ENCODE measurements at regions not wholly inside any gene's neighbourhood (a gene's known extent, or its start where the extent isn't known, plus 50 kb on each side); places are given as distances from the start of the nearest gene placed in this dataset.

DNA sequence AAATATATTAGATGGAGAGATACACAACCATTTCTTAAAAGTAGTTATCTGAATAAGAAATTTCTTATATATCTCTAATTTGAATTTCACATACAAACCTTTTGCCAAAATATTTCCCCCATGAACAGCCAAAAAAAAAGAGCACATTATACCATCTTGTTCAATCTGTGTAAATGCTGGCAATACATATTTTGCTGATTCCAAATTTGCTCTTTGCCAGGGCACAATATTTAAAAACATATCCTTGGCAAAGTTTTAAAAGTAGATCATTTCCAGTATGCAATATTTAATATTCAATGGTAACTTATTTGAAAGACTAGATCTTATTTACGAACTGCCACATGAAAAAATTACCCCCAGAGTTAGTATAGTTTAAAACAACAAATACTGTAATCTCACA, 204.2 kb downstream of the CBLN2 start:
- no peak overlapping the region for H3K4me2 ChIP-seq (ENCODE audit: control insufficient read depth, extremely low read depth, insufficient read depth, low read depth, low read length)
- TF ChIP-seq CTCF (optimal IDR thresholded peaks at IDR 0.05 in 1 of 3, IDR thresholded peaks at IDR 0.05 in 1 of 3, conservative IDR thresholded peaks at IDR 0.05 in 1 of 3; ENCODE audit: extremely low read depth in 1 of 3, insufficient read depth in 2 of 3, low read length in 3 of 3) (no peak), EZH2 (IDR thresholded peaks at IDR 0.05; ENCODE audit: low read length) (no peak)
- H3K79me2 ChIP-seq (ENCODE audit: control insufficient read depth, insufficient read depth, low read length), result no peaks in the 10 kb centered on the region

GRCh38 chr18:72336786-72337185, 207.4 kb downstream of the CBLN2 start:
- no peaks in the 10 kb centered on the region for H3K79me2 ChIP-seq (ENCODE audit: control insufficient read depth, insufficient read depth, low read length)
- H3K4me3 ChIP-seq (ENCODE audit: control insufficient read depth in 2 of 3, extremely low read depth in 1 of 3, insufficient read depth in 2 of 3, low read depth in 1 of 3, low read length in 3 of 3), result no peak overlapping the region
- H2AFZ ChIP-seq (ENCODE audit: control insufficient read depth, low read length), result no peak overlapping the region
- no peak overlapping the region for H3K4me2 ChIP-seq (ENCODE audit: control insufficient read depth, extremely low read depth, insufficient read depth, low read depth, low read length)
- no peaks in the 10 kb centered on the region for H3K27me3 ChIP-seq (ENCODE audit: control insufficient read depth, extremely low read depth, insufficient read depth, low read length)
- DNase-seq (ENCODE audit: low read depth, low spot score) (no peak), FAIRE-seq (no peak)
- H3K4me1 ChIP-seq (ENCODE audit: control insufficient read depth, extremely low read depth, insufficient read depth, low read length), result no peaks in the 10 kb centered on the region
- dilution Hi-C loops (cut with MboI; ENCODE audit: extremely low pct_ligation_motif_present, low sequenced_read_pairs), result no loop called here
- H3K9me1 ChIP-seq (ENCODE audit: control insufficient read depth, extremely low read depth, insufficient read depth, low read length), result no peaks in the 10 kb centered on the region
- no peaks in the 10 kb centered on the region for H3K9me3 ChIP-seq (ENCODE audit: control insufficient read depth, low read depth, low read length)
- TF ChIP-seq CTCF (optimal IDR thresholded peaks at IDR 0.05 in 1 of 3, IDR thresholded peaks at IDR 0.05 in 1 of 3, conservative IDR thresholded peaks at IDR 0.05 in 1 of 3; ENCODE audit: extremely low read depth in 1 of 3, insufficient read depth in 2 of 3, low read length in 3 of 3) (no peak), EZH2 (IDR thresholded peaks at IDR 0.05; ENCODE audit: low read length) (no peak)
- H3K36me3 ChIP-seq (ENCODE audit: control insufficient read depth in 2 of 2, extremely low read depth in 1 of 2, insufficient read depth in 2 of 2, low read length in 2 of 2), result no peaks in the 10 kb centered on the region
- H4K20me1 ChIP-seq (ENCODE audit: control insufficient read depth, extremely low read depth, insufficient read depth, low read length), result no peaks in the 10 kb centered on the region
- no peak overlapping the region for H3K27ac ChIP-seq (ENCODE audit: control insufficient read depth, insufficient read depth, low read length)
- no peak overlapping the region for H3K9ac ChIP-seq (ENCODE audit: control insufficient read depth, extremely low read depth, insufficient read depth, low read length)

More for the DNA sequence above, 204.2 kb downstream of the CBLN2 start:
- Histone ChIP-seq H3K36me3 (ENCODE audit: control insufficient read depth in 2 of 2, extremely low read depth in 1 of 2, insufficient read depth in 2 of 2, low read length in 2 of 2) (no peaks in the 10 kb centered on the region), H3K9ac (ENCODE audit: control insufficient read depth, extremely low read depth, insufficient read depth, low read length) (no peak overlapping the region), H4K20me1 (ENCODE audit: control insufficient read depth, extremely low read depth, insufficient read depth, low read length) (no peaks in the 10 kb centered on the region), H3K9me3 (ENCODE audit: control insufficient read depth, low read depth, low read length) (no peaks in the 10 kb centered on the region), H3K27me3 (ENCODE audit: control insufficient read depth, extremely low read depth, insufficient read depth, low read length) (no peaks in the 10 kb centered on the region), H3K9me1 (ENCODE audit: control insufficient read depth, extremely low read depth, insufficient read depth, low read length) (no peaks in the 10 kb centered on the region), H3K4me1 (ENCODE audit: control insufficient read depth, extremely low read depth, insufficient read depth, low read length) (no peaks in the 10 kb centered on the region), H2AFZ (ENCODE audit: control insufficient read depth, low read length) (no peak overlapping the region), H3K27ac (ENCODE audit: control insufficient read depth, insufficient read depth, low read length) (no peak overlapping the region), H3K4me3 (ENCODE audit: control insufficient read depth in 2 of 3, extremely low read depth in 1 of 3, insufficient read depth in 2 of 3, low read depth in 1 of 3, low read length in 3 of 3) (no peak overlapping the region)
- FAIRE-seq (no peak), DNase-seq (ENCODE audit: low read depth, low spot score) (no peak)
- dilution Hi-C loops (cut with MboI; ENCODE audit: extremely low pct_ligation_motif_present, low sequenced_read_pairs), result no loop called here
